Body of pancreas (tissue), 4 donors: ENCODE measurements at regions not wholly inside any gene's neighbourhood (a gene's known extent, or its start where the extent isn't known, plus 50 kb on each side); places are given as distances from the start of the nearest gene placed in this dataset.

Source experiments
- ATAC-seq: fragments of 150-250 bp; one replicate; pipeline ENCODE4 v1.9.1; 2016
- DNase-seq, 4 donors: peaks; one replicate each; pipeline ENCODE4 v3.0.0-alpha.2; 2019
- H3K27ac ChIP-seq, 4 donors: fragments of 200-600 bp; sonication (generic); 1 replicate in 3 of 4; 2 replicates in 1 of 4; pipeline versions ENCODE4 v1.5.1 to v1.6.1; 2016 to 2019; ENCODE audit warnings: mild to moderate bottlenecking in 1 of 4, mixed read lengths in 1 of 4, moderate library complexity in 1 of 4
- H3K27me3 ChIP-seq, 2 donors: fragments of 200-600 bp; sonication (generic); one replicate each; pipeline ENCODE4 v1.6.0; 2016; ENCODE audit warnings: mild to moderate bottlenecking in 1 of 2
- H3K36me3 ChIP-seq, 2 donors: fragments of 200-600 bp; sonication (generic); replicated peaks in 1 of 2; 2 replicates each; pipeline ENCODE4 v1.5.1; 2016; ENCODE audit warnings: low read depth in 2 of 2; ENCODE audit not compliant: insufficient read depth in 1 of 2
- H3K4me1 ChIP-seq: fragments of 200-600 bp; sonication (generic); one replicate; pipeline ENCODE4 v1.6.0; 2016
- H3K4me3 ChIP-seq, 2 donors: fragments of 200-600 bp; sonication (generic); 1 replicate in 1 of 2; 2 replicates in 1 of 2; pipeline ENCODE4 v1.5.1; 2016 to 2019
- H3K9me3 ChIP-seq, 3 donors: fragments of 200-600 bp; sonication (generic); 1 replicate in 2 of 3; 2 replicates in 1 of 3; pipeline ENCODE4 v1.5.1; 2016
- POLR2A ChIP-seq, 3 donors: fragments of 450-650 bp; IDR thresholded peaks; one replicate each; pipeline ENCODE4 v1.6.1; 2016; ENCODE audit warnings: antibody characterized with exemption in 3 of 3, mild to moderate bottlenecking in 2 of 3
- WGBS, 2 donors: methylation state at CpG; one replicate each; pipeline ENCODE4 v1.1.5; 2017; 5-methylcytosine and 5-hydroxymethylcytosine counted together
- intact Hi-C: fragments of 100-400 bp; cut with DNase I; formaldehyde crosslinking; loops from one replicate; pipeline ENCODE4 v1.15.1; 2023
- TF ChIP-seq, protein P1 (sequence below), 7 experiments: fragments of 450-650 bp in 4 of 7; fragments of 200-600 bp in 3 of 7; sonication (generic) in 3 of 7; IDR thresholded peaks; one replicate each; pipeline ENCODE4 v1.5.1; 2016 to 2019; ENCODE audit warnings: antibody characterized with exemption in 7 of 7

DNA sequence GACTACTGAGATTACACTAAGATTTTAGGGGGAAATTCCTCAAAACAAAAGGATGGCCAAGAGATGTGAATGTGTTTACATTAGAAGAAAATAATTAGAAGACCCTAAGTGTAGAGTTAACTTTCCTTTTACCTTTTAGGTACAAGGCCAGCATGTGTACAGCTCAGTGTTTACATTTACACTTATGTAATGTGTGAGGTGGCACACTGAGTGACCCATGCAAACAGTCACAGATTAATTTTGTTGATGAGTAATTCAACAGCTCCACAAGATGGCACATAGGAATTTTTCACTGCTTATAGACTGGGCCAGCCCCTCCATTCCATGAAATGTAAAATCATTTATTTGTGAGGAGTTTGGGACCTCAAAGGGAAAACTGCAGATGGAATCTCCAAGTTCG, 90.1 kb upstream of the SLC12A2 start:
- TF ChIP-seq, protein P1, sequence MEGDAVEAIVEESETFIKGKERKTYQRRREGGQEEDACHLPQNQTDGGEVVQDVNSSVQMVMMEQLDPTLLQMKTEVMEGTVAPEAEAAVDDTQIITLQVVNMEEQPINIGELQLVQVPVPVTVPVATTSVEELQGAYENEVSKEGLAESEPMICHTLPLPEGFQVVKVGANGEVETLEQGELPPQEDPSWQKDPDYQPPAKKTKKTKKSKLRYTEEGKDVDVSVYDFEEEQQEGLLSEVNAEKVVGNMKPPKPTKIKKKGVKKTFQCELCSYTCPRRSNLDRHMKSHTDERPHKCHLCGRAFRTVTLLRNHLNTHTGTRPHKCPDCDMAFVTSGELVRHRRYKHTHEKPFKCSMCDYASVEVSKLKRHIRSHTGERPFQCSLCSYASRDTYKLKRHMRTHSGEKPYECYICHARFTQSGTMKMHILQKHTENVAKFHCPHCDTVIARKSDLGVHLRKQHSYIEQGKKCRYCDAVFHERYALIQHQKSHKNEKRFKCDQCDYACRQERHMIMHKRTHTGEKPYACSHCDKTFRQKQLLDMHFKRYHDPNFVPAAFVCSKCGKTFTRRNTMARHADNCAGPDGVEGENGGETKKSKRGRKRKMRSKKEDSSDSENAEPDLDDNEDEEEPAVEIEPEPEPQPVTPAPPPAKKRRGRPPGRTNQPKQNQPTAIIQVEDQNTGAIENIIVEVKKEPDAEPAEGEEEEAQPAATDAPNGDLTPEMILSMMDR (IDR thresholded peaks at IDR 0.05): no peak
- TF ChIP-seq POLR2A (IDR thresholded peaks at IDR 0.05): no peak
- Histone ChIP-seq H3K27ac (no peak overlapping the region), H3K4me1 (no peaks in the 10 kb centered on the region), H3K36me3 (no peaks in the 10 kb centered on the region), H3K9me3 (no peaks in the 10 kb centered on the region), H3K4me3 (no peak overlapping the region), H3K27me3 (no peaks in the 10 kb centered on the region)
- ATAC-seq (no peak), DNase-seq (no peak)
- intact Hi-C loops: no loop called here
- WGBS, 2 donors: 92 to 100% methylated on average over 1 of the region's 1 CpG

DNA sequence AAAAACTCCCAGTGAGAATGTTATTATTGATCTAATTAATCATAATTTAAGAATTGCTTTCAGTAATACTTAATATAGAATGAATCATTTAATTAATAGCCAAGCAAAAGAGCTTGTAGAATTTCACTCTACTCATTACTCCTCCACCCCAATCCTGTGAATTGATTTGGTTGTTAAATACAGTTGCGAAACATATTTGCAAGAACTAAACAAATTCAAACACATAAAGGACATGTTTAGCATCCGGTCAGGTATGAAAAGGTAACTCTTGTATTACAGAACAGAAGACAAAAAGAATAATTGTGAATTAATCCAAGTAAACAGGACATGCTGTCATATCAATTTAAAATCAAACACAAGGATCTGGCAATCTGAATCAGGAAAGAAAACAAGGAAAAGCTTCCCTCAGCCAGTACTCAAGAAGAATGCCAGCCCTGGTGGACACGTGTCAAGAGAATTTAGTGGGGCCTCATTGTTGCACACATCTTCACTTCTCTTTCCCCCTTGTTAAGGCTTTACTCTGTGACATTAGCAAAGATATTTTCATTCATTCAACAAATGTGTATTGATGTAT, 89.4 kb upstream of the SLC12A2 start:
- no peak for TF ChIP-seq POLR2A (IDR thresholded peaks at IDR 0.05)
- TF ChIP-seq, protein P1 (IDR thresholded peaks at IDR 0.05): no peak
- DNase-seq: no peak
- Histone ChIP-seq H3K4me1 (no peaks in the 10 kb centered on the region), H3K27me3 (no peaks in the 10 kb centered on the region), H3K9me3 (no peaks in the 10 kb centered on the region), H3K27ac (no peak overlapping the region), H3K4me3 (no peak overlapping the region), H3K36me3 (no peaks in the 10 kb centered on the region)
- 74 to 84% methylated on average over 3 of the region's 3 CpGs for WGBS, 2 donors
- intact Hi-C loops: no loop called here
- no peak for ATAC-seq

DNA sequence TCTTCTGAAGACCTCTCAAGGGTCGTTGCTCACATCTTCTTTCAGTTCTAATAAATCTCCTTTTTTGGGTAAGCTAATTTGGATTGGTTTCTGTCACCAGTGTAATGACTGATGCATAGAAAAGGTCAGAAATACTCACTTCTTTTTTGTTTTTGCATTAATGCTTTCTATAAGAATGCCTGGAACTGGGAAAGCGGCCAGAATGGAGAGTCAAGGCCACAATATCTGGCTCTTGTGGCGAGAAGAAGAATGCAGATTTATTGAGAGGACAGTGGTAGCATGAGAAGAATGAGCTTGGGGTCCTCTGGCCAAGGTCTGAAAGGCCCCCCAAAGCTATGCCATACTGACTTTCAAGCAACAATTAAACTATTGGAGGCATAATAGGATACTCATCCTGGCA, 88.0 kb upstream of the SLC12A2 start:
- ATAC-seq: no peak
- Histone ChIP-seq H3K36me3 (no peaks in the 10 kb centered on the region), H3K4me3 (no peak overlapping the region), H3K4me1 (no peaks in the 10 kb centered on the region), H3K9me3 (no peaks in the 10 kb centered on the region), H3K27ac (no peak overlapping the region), H3K27me3 (no peaks in the 10 kb centered on the region)
- TF ChIP-seq, protein P1 (IDR thresholded peaks at IDR 0.05): no peak
- no peak for TF ChIP-seq POLR2A (IDR thresholded peaks at IDR 0.05)
- intact Hi-C loops: no loop called here
- 68 to 75% methylated on average over 3 of the region's 3 CpGs for WGBS, 2 donors
- DNase-seq: peak in 1 of 4 donors; percentile 16

DNA sequence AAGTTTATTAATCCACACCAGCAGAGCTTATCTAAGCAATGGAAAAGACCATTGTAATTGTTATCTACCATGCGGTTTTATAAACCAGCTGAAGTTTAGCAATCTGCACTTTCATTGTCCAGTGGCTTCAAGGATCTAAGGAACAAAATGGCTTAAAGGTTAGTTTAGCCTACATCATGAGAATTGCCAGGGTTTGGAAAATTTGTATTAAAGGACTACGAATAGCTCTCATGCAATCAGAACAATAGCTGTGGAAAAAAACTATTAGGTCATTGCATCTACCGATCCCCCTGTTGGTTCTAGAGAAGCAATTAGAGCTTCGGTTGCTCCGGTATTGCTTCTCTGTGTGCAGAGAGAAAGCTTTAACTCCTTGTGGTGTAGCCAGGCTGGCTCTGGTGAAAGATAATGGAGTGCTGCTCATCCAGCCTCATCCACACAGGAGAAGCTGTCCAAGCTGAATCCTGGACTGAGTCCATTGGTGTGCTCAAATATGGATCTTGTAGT, 86.3 kb upstream of the SLC12A2 start:
- 38 to 66% methylated on average over 5 of the region's 5 CpGs for WGBS, 2 donors
- Histone ChIP-seq H3K27ac (no peak overlapping the region), H3K27me3 (no peaks in the 10 kb centered on the region), H3K36me3 (no peaks in the 10 kb centered on the region), H3K4me3 (no peak overlapping the region), H3K4me1 (no peaks in the 10 kb centered on the region), H3K9me3 (no peaks in the 10 kb centered on the region)
- intact Hi-C loops: no loop called here
- DNase-seq: no peak
- TF ChIP-seq POLR2A (IDR thresholded peaks at IDR 0.05): no peak
- TF ChIP-seq, protein P1 (IDR thresholded peaks at IDR 0.05): no peak
- peak; percentile 35 for ATAC-seq

DNA sequence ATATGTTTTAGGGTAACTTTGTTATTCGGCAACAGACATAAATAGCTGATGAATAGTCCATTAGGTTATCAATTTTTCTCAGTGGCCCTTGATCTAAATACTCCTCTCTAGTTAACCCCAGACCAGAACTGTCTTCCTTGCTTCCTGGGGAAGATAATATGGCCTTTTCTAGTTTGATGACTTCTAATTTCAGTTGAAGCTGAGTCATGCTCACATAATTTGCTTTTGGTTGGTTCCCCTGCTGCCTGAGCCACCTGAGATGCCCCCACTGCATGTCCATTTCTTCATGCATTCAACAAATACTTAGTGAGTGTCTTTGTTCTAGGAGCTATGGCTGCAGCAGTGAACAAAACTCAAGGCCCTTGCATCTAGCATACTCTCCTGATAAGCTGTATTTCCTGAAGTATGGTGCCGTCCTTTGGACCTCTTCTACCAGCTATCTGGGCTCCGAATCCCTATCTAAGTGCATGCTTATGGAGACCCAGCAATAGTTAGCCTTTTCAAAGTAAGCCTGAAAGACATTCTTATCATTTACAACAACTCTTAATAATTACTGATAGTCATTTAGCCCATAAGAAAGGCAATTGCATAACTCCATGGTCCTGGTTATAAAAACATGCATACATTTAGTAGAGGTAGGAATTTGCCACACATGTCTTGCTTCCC, 84.5 kb upstream of the SLC12A2 start:
- H3K36me3 ChIP-seq: no peaks in the 10 kb centered on the region
- H3K4me3 ChIP-seq: no peak overlapping the region
- DNase-seq (no peak), ATAC-seq (no peak)
- no peaks in the 10 kb centered on the region for H3K27me3 ChIP-seq
- no peak overlapping the region for H3K27ac ChIP-seq
- WGBS, 2 donors: 92 to 94% methylated on average over 3 of the region's 3 CpGs
- intact Hi-C loops: no loop called here
- no peaks in the 10 kb centered on the region for H3K9me3 ChIP-seq
- no peak for TF ChIP-seq POLR2A (IDR thresholded peaks at IDR 0.05)
- TF ChIP-seq, protein P1 (IDR thresholded peaks at IDR 0.05): no peak
- no peaks in the 10 kb centered on the region for H3K4me1 ChIP-seq
